Endothelial cell of hepatic sinusoid (primary cell): ENCODE measurements at regions not wholly inside any gene's neighbourhood (a gene's known extent, or its start where the extent isn't known, plus 50 kb on each side); places are given as distances from the start of the nearest gene placed in this dataset.
"Not testable (repeated sequence)": the region's sequence is repeated elsewhere in the genome, so short reads cannot be mapped to it uniquely, and the experiment has no call there.

Experiments used
- in situ Hi-C: cut with HindIII; loops from 2 replicates; pipeline ENCODE4 v1.10.0; 2017; ENCODE audit warnings: low sequenced_read_pairs

DNA sequence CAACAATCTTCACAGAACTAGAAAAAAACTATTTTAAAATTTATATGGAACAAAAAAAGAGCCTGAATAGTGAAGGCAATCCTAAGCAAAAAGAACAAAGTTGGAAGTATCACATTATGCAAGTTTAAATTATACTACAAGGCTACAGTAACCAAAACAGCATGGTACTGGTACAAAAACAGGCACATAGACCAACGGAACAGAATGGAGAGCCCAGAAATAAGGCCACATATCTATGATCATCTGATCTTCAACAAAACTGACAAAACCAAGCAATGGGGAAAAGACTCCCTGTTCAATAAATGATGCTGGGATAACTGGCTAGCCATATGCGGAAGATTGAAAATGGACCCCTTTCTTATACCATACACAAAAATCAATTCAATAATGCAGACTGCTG, 74.4 kb upstream of the RTN4 start:
- in situ Hi-C loops = not testable (repeated sequence)

DNA sequence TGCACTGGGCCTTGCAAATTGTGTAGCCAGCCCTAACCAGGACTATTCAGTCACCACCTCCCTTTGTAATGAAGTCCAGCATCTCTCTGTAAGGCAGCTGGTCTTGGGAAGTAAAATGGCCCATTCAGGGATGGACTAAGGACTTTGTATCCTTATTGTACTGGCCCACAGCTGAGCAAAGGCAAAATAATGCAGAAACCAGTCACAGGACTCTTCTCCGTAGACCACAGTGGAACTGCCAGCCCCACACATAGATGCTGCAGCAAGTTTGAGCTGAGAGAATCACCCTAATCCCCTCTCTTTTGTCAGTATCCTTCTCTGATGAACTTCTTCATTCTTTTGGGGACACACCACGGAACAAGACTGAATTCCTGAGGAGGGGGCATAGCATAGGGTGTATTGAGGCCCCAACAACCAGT, 73.6 kb upstream of the RTN4 start:
- in situ Hi-C loops = no loop called here

- in situ Hi-C loops = no loop called here
These were observed 70.5 kb upstream of the RTN4 start for GRCh38 chr2:55120634-55121359.

DNA sequence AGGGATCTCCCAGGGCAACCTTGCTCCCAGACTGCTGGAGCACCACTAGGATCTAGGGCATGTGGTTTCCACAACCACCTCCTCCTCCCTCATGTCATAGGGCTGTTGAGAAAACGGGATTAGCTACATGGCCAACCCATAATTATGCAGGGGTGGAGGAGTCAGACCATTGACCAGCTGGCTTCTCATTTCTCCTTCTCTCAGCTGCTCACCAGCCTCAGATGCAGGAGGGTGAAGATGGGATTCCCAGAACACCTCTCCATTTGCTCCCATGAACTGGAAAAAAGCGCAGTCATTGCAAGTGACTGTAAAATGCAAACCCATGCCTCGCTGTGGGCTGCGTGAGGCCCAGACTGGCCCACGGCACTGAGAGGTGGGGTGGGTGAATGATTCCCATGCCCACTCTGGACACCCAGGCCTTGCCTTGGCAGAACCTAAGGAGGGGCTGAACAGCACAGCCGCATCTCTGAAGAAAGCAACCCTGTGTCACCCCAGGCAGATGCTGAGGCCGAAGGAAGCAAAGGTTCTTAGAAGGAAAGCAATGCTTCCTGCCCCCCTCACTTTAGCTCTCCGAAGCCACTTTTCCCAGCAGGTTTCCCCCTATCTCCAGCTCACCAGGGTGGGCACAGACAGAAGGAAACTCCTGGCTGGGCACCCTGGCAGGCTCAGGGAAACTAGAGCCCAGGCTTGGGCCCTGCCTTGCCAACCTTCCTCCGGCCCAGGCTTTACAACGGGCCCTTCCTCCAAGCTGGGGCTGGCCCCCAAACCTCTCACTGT, 69.6 kb upstream of the RTN4 start:
- in situ Hi-C loops = no loop called here

DNA sequence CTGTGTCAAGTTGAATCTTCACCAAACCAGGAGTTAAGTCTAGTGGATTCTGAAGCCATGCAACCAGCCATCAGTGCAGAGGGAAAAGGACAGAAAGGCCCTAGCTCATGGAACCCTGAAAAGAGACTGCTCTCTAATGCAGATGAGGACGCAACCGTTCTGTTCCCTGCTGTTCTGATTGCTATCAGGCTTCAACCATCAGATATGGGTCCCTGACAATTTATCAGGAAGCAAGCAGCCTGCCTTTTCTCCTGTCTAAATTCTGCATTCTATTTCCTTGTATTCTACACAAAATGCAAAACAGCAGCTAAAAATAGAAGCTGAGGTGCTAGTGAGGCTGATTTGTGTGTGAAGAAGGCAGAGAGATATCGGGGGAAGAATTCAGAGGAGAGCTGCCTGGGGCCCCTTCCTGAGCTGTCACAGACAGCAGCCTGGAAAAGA, 68.4 kb upstream of the RTN4 start:
- in situ Hi-C loops = no loop called here

DNA sequence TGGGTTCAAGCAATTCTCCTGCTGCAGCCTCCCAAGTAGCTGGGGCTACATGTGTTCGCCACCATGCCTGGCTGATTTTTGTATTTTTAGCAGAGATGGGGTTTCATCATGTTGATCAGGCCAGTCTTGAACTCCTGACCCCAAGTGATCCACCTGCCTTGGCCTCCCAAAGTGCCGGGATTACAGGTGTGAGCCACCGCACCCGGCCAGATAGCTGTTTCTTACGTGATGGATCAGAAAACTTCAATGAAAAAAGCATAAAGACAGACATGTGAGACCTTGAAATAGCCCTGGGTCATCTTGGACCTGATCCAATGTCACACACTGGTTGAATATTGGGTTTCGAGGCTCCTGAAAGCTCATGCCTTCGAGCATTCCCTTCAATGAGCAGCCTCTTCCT, 66.7 kb upstream of the RTN4 start:
- in situ Hi-C loops = no loop called here

DNA sequence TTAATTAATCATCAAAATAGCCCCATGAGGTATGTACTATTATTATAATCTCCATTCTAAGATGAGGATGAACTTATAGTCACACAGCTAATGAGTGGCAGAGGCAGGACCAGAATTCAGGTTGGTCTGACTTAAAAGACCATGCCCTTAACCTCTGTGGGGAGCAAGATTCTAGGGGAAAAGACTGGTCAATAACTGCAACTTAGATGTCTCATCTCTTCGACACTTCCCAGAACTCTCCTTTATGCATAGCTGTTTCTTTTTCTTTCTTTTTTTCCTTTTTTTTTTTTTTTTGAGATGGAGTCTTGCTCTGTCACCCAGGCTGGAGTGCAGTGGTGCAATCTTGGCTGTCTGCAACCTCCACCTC, 66.3 kb upstream of the RTN4 start:
- in situ Hi-C loops = no loop called here

GRCh38 chr2:55115761-55116597, 65.7 kb upstream of the RTN4 start:
- in situ Hi-C loops = no loop called here

DNA sequence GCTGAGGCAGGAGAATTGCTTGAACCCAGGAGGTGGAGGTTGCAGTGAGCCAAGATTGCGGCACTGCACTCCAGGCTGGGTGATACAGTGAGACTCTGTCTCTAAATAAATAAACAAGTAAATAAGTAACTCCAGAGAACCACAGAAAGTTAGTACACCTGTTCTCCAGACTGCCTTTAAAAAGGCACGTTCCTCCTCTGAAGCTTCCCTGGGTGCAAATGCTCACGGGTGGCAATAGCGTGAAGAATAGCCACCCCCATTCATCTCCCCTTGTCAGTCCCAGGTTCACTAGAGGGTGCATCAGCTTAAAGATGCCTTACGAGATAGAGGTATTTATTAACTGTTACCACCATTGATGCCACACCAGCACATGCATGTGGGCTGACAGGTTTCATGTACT, 64.3 kb upstream of the RTN4 start:
- in situ Hi-C loops = loop anchor here (5.0 kb wide), 2 partner anchors 43 to 77 kb away; no protein-coding TSS in a partner anchor

DNA sequence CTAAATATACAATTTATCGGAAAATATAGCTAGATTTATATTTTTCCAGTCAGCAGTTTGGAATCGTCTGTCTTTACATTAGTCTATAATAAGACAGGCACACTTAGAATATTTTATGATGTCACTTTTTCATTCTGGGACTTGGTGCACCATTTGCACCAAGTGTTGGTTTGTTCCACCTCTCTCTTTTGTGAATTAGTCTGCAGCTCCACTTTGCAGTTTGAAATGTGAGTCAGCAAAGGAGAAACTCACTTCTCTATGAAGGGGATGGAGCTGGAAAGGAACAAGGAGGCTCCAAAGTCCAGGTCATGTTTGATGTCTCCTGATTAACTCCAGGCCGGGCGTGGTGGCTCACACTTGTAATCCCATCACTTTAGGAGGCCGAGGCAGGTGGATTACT, 63.8 kb upstream of the RTN4 start:
- in situ Hi-C loops = loop anchor here (5.0 kb wide), 2 partner anchors 43 to 77 kb away; no protein-coding TSS in a partner anchor

DNA sequence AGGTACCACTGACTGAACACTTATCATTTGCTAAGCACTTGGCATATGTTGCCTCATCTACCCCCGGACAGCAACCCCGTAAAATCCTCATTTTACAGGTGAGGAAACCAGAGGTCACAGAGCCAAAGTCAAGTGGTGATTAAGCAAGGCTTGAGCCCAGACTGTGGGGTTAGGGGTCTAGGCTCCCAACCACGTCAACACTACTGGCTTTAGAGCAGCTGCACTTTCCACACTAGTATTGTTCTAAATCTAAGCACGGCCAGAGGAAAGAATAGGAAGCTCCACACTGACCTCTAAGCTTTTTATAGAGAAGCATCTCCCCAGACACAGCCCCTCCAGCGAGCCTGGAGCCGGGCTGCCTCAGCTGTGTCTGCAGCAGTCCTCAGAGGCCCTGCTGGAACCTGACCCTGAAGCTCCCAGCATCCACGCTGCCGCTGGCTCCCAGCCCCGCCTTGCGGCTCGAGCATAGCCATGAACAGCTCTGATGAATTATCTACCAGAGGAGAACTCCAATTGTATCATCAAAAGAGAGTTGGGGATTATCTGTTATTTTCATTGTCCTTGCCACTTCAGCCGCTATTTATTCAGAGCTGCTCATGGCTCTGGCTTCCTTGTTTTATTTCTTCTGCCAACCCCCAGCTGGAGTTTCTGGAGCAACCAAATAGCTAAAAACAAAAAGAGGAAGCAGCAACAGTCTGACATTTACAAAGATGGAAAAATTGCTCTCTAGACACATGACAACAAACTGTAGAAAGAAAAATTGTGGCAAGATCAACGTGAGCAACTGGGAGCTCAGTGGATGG, 62.2 kb upstream of the RTN4 start:
- in situ Hi-C loops = loop anchor here (5.0 kb wide), 2 partner anchors 45 to 75 kb away; no protein-coding TSS in a partner anchor

GRCh38 chr2:55111570-55112228, 61.4 kb upstream of the RTN4 start:
- in situ Hi-C loops = loop anchor here (5.0 kb wide), 2 partner anchors 46 to 74 kb away; no protein-coding TSS in a partner anchor

DNA sequence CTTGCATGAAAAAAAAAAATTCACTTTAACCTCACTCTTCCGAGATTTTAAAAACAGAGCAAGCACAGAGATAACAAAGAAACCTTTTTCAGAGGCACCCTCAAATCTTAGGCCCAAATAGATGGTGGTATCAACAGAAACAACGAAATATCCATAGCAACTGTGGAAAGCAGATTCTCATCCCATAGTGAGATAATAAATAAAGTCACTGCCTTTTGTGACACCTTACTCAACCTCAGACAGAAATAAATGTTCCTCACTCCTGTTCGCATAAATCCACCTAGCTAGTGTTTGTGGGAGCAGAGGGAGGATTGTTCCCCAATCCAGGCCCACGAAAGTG, 60.9 kb upstream of the RTN4 start:
- in situ Hi-C loops = loop anchor here (5.0 kb wide), 2 partner anchors 46 to 74 kb away; no protein-coding TSS in a partner anchor

DNA sequence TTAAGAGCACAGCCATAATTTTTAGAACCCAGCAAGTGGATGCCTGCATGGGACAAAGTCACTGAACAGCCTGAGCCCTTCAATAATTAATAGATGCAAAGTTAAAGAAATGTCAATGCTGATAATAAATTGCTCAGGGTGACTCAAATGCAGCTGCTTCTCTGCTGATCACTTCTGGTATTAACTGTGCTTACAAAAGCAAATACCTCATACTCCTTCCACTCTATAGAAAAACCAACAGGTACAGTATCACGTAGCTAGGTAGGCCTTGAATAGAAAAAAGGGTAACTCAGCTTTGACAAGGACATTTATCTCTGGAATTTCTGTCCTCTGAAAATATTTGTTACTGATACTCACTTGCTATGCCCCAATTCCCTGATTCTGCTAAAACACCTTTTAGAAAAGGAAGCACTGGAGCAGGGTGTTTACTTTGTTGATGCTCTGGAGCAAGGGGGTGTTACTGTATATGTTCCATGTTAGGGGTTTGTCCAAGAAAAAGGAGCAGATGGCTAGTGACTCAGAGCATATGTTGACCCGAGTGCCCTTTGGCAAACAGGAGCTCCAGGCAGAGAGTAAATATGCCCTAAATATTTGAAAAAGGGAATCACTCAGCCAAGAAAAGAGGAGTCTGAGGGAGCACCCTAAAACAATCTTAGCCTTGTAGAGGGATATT, 59.1 kb upstream of the RTN4 start:
- in situ Hi-C loops = no loop called here

DNA sequence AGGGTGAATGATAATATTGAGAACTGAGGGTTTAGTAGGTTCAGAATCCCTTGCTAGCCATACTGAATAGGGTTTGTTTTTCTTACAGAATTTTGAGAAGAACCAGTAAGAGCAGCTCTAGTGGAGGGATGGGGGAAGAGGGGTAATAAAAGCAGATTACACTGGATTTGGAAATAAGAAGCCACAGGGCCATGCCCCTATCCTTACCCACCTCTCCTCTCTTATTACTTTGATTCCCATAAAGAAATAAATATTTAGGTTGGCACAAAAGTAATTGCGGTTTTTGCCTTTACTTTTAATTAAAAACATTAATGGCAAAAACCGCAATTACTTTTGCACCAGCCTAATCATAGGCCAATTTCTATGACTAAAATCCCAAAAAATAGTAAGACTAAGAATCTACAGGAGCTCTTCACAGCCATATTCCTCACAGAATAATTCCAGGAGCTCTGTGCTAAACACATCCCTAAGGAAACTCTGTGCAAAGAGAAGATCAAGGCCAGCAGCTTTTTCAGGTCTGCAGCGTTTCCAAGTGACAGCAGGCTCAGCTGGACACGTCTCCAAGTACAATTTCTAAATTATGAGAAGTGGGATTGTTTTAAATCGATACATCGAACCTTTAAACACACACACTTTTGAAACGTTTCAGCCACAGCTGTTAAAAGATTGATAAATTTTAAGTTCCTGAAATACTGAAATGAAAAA, 58.4 kb upstream of the RTN4 start:
- in situ Hi-C loops = no loop called here

GRCh38 chr2:55107436-55107835, 57.2 kb upstream of the RTN4 start:
- in situ Hi-C loops = no loop called here

DNA sequence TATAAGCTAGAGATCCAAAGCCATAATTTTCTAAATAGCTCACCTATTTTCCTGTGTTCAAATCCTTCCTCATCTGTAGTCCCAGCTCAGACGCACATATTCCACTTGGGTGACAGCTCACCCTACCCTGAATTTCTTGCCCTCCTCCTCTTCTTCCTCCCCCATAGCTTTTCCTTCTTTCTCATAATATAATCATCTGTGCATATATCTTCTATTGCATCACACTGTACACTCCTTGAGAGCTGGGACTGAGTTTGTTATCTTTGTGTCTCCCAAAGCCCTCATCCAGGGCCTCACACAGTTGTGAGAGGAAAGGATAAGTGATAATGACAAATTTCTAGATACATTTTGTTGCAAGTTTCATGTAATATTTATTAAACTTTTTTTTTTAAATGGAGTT, 55.9 kb upstream of the RTN4 start:
- in situ Hi-C loops = no loop called here

GRCh38 chr2:55105456-55105855, 55.2 kb upstream of the RTN4 start:
- in situ Hi-C loops = no loop called here

DNA sequence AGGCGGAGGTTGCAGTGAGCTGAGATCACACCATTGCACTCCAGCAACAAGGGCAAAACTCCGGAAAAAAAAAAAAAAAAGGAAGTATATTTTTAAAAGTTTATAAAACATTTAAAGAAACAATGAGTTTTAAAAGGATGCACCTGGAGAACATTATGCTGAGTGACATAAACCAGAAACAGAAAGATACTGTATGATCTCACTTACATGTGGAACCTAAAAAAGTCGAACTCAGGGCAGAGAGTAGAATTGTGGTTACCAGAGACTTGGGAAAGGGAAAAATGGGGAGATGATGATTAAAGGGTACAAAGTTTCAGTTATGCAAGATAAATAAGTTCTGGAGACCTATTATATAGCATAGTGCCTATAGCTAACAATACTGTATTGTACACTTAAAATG, 52.8 kb upstream of the RTN4 start:
- in situ Hi-C loops = no loop called here
